ENCODE measurements at regions not wholly inside any gene's neighbourhood (a gene's known extent, or its start where the extent isn't known, plus 50 kb on each side); places are given as distances from the start of the nearest gene placed in this dataset.
"Not testable (repeated sequence)": the region's sequence is repeated elsewhere in the genome, so short reads cannot be mapped to it uniquely, and the experiment has no call there.

DNA sequence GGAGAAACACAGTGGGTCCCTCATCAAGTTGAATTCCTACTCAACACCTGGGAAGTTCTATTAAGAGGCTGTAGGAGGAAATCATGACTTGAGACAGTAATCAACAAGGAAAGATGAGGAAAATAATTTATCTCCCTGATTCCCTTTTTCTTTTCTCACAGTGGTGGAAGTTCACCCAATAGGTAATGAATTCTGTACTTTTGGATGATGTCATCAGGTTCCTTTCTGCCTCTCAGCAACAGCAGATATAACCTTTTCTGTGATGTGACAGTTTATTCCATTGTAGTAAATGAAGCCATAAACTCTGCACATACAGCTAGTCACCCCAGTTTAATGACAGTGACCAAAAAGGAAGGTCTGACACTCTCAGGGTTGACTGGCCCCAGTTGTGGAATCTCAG is 1265.0 kb downstream of the NXPH1 start:
- DNase-seq: no peak

DNA sequence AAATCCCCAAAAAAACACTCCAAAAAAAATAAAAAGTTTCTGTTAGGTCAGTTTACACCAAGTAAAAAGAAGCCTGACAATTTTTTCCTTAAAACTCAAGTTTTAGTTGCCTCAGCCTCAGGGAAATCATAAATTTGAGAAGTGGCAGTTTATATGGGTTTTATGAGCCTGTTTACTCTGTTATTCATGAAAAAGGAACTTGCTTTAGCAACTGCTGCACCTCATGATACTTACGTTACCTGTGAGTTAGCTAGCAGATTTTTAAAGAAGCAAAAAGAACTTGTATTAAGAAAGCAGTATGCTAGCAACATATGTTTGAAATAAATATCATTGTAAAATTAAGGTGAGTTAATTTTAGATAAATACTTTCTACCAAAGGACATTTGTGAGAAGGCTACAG is 1264.5 kb upstream of the PHF14 start:
- DNase-seq: no peak

GRCh38 chr7:9711259-9711918 is 1262.3 kb upstream of the PHF14 start:
- no peak for DNase-seq

DNA sequence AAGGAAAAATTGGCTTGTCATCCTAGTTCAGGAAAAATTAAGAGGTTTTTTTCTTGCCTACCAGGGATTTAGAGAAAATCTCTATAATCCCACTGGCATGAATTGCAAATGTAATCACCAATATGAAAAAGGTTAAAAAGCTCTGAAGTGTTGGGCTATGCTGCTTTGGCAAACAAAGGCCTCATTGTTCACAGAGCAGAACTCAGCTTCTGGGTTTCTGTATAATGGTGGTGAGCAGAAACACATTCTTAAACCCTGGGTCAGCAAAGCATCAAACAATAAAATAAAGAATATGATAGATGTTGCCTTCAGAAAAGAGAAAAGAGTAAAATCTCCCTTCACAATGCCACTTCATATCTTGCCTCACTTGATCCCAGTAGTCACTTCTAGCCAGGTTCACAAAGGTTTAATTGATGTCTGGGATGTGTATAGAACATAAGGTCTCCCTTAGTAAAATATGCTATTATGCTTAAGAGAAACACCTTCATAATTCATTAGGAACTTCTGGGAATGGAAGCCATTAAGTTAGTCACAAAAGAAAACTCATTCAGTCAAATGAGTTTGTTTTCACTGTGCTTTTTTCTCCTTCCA is 1255.5 kb upstream of the PHF14 start:
- DNase-seq: peak in 1 of 56 donors; percentile 0

- DNase-seq: no peak
Measured at GRCh38 chr7:9719303-9719702, 1254.4 kb upstream of the PHF14 start.

GRCh38 chr7:9719721-9720120 is 1254.0 kb upstream of the PHF14 start:
- no peak for DNase-seq

- DNase-seq: not testable (repeated sequence)
Measured at GRCh38 chr7:9725940-9726663, 1247.6 kb upstream of the PHF14 start.

DNA sequence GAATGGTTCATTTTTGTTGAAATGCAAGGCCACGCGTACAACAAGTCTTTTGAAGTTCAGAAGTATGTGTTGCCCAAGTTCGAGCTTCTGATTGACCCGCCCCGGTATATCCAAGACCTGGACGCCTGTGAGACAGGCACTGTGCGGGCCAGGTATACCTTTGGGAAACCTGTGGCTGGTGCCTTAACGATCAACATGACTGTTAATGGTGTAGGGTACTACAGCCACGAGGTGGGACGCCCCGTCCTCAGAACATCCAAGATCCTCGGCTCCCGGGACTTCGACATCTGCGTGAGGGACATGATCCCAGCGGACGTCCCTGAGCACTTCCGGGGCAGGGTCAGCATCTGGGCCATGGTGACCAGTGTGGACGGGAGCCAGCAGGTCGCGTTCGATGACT is 1246.9 kb upstream of the PHF14 start:
- not testable (repeated sequence) for DNase-seq

DNA sequence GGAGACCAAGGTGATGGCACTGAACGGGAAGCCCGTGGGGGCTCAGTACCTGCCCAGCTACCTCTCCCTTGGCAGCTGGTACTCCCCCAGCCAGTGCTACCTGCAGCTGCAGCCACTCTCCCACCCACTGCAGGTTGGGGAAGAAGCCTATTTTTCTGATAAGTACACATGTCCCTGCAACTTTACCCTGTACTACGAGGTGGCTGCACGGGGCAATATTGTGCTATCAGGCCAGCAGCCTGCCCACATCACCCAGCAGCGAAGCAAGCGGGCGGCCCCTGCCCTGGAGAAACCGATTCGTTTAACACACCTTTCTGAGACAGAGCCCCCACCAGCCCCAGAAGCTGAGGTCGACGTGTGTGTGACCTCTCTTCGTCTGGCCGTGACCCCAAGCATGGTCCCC is 1246.2 kb upstream of the PHF14 start:
- DNase-seq: not testable (repeated sequence)

DNA sequence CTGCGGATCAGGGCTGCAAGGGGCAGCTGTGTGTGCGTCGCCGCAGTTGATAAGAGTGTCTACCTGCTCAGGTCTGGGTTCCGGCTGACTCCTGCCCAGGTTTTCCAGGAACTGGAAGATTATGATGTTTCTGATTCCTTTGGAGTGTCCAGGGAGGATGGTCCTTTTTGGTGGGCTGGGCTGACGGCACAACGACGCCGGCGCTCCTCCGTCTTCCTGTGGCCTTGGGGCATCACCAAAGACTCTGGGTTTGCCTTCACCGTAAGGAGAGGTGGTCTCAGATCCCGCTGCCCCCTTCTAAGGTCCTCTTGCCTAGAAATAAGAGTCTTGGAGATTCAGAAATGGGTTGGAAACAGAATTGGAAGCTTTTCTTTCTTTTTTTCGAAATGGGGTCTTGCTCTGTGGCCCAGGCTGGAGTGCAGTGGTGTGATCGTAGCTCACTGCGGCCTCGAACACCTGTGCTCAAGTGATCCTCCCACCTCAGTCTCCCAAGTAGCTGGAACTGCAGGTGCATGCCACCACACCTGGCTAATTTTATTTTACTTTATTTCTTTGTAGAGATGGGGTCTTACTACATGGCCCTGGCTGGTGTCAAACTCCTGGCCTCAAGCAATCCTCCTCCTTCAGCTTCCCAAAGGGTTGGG is 1245.5 kb upstream of the PHF14 start:
- not testable (repeated sequence) for DNase-seq

DNA sequence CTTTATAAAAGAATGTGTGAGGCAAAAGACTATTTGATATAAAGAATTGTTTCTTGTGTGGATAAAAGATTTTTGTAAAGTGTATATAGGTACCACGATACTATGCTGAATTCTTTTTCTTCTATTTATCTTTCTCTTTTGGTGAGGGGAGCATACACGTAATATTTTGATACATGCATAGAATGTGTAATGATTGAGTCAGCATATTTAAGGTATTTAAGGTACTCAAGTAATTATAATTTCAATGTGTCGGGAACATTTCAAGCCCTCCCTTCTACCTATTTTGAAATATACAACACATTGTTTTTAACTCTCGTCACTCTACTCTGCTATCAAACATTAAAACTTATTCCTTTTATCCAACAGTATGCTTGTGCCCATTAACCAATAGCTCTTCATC is 1221.6 kb upstream of the PHF14 start:
- DNase-seq: no peak

DNA sequence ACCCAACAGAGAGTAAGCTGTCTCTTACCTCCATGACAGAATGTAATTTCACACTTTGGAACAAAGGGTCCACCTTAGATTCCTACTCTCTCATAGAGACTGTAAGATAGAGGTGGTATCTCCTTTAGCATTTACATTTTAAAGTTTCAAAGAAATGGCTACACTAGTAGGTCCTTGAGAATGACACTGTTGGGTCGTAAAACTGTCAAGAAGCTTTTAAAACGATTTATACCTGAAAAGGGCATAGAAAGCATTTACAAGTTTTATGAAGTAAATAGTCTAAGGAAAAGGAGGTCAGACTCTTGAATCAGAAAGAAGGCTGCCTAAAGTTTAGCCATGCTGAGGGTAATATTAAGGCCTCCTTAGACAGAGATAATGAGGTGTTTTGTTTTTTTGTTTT is 1212.4 kb upstream of the PHF14 start:
- DNase-seq: no peak

DNA sequence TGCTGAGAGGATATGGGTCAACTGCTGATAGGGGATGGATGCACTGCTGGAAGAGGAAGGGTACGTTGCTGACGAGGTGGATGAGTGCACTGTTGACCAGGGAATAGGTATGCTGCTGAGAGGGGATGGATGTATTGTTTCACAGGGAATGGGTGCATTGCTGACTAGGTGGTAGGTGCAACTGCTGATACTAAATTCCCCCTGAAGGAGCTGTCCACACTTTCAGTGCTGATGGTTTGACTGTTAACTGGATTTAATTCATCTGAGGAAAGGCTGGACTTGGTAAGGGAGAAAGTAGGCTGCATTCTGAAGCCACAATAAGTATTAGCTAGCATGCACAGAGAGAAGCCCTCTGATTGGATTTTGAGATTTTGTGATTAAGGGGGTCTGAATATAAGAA is 1196.8 kb upstream of the PHF14 start:
- no peak for DNase-seq

DNA sequence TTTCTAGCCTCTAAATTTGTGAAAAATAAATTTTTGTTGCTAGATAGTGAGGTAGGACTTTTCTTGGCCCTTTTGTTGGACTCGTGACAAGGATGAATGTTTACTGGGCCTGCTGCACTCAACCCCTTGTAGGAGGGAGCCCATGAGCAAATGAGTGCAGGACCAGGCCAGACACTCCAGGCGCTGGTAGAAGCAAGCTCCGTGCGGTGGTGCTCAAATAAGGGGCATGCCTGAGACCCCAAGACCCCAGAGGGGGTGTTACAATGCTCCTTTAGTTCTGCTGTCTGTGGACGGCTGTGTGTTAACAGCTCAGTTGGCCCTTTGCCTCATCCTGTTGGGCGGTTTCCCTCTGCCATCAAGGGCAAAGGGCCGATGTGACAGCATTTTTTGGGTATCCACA is 1195.3 kb upstream of the PHF14 start:
- no peak for DNase-seq

GRCh38 chr7:9781710-9782109 is 1192.0 kb upstream of the PHF14 start:
- no peak for DNase-seq

GRCh38 chr7:9782275-9782674 is 1191.4 kb upstream of the PHF14 start:
- DNase-seq: no peak

GRCh38 chr7:9785211-9785610 is 1188.5 kb upstream of the PHF14 start:
- DNase-seq: no peak

GRCh38 chr7:9796241-9796640 is 1177.4 kb upstream of the PHF14 start:
- no peak for DNase-seq

DNA sequence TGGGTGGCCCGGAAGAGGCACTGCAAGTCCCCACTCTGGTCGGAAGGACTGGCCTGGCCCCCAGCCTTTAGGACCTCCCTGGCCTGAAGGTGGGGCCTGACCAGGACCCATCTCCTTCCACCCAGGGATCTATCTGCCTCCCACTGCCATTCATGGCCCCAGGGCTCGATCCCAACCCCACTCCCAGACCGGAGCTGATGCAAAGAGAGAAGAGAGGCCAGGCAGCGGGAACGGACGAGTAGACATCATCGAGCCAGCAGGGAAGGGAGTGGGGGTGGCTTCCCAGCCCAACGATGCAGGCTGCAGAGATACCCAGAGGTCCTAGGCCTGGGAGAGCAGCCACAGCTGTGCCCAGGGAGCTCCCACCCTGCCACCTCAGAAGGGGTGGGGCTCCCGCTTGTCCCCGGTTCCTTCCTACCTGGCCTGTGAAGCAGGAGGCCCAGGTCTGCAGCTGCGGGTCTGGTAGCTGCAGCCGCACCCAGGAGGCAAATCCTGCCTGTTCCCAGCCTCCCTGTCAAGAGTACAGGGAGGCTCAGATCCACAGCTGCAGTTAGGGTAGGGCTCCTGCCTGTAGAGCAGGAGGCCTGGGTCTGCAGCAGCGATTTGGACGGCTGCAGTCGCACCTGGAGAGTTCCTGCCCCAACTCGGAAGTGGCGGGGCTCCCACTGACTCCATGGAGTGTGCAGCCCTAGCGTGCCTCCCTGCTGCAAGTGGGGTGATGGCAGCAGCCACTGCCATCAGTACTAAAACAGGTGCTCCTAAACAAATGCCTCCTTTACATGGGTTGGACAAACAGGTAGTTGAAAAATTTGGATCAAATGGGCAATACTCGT is 1151.0 kb upstream of the PHF14 start:
- no peak for DNase-seq

- no peak for DNase-seq
Measured at GRCh38 chr7:9835199-9835598, 1138.5 kb upstream of the PHF14 start.

- DNase-seq: no peak
Measured at GRCh38 chr7:9836671-9837070, 1137.0 kb upstream of the PHF14 start.

All from amygdala (tissue), 56 donors.